Activated naive CD4-positive, alpha-beta T cell treated with anti-CD3 and anti-CD28 coated beads, Interleukin-2, amount 50 U/mL, for 24 hours (primary cell): ENCODE measurements at regions not wholly inside any gene's neighbourhood (a gene's known extent, or its start where the extent isn't known, plus 50 kb on each side); places are given as distances from the start of the nearest gene placed in this dataset.

Experiments used
- H3K27ac Mint-ChIP-seq: one replicate; pipeline ENCODE4 v1.8.0; 2021; ENCODE audit warnings: mild to moderate bottlenecking, mixed read lengths
- H3K27me3 Mint-ChIP-seq: one replicate; pipeline ENCODE4 v1.8.0; 2021; ENCODE audit warnings: mixed read lengths
- H3K36me3 Mint-ChIP-seq: one replicate; pipeline ENCODE4 v1.8.0; 2021; ENCODE audit warnings: mixed read lengths
- H3K4me1 Mint-ChIP-seq: one replicate; pipeline ENCODE4 v1.8.0; 2021; ENCODE audit warnings: mixed read lengths
- H3K4me3 Mint-ChIP-seq: one replicate; pipeline ENCODE4 v1.8.0; 2021; ENCODE audit warnings: mild to moderate bottlenecking, mixed read lengths
- H3K9me3 Mint-ChIP-seq: one replicate; pipeline ENCODE4 v1.8.0; 2021; ENCODE audit warnings: mixed read lengths

- Mint-ChIP-seq H3K27ac (no peak overlapping the region), H3K36me3 (no peaks in the 10 kb centered on the region), H3K9me3 (no peaks in the 10 kb centered on the region), H3K27me3 (peaks cover 4% of the 10 kb centered on the region), H3K4me1 (no peaks in the 10 kb centered on the region), H3K4me3 (no peak overlapping the region)
These were observed 135.6 kb downstream of the CHIC2 start for GRCh38 chr4:53928825-53929224.

GRCh38 chr4:53925050-53925605 is 139.3 kb downstream of the CHIC2 start:
- peaks cover 4% of the 10 kb centered on the region for H3K27me3 Mint-ChIP-seq
- H3K36me3 Mint-ChIP-seq, result no peaks in the 10 kb centered on the region
- H3K4me3 Mint-ChIP-seq, result no peak overlapping the region
- H3K4me1 Mint-ChIP-seq, result no peaks in the 10 kb centered on the region
- H3K27ac Mint-ChIP-seq, result no peak overlapping the region
- H3K9me3 Mint-ChIP-seq, result no peaks in the 10 kb centered on the region

GRCh38 chr4:53924333-53925049 is 139.9 kb downstream of the CHIC2 start:
- Mint-ChIP-seq H3K36me3 (no peaks in the 10 kb centered on the region), H3K4me3 (no peak overlapping the region), H3K27ac (no peak overlapping the region), H3K27me3 (peaks cover 4% of the 10 kb centered on the region), H3K4me1 (no peaks in the 10 kb centered on the region), H3K9me3 (no peaks in the 10 kb centered on the region)

- no peak overlapping the region for H3K27ac Mint-ChIP-seq
- H3K27me3 Mint-ChIP-seq, result peaks cover 4% of the 10 kb centered on the region
- H3K9me3 Mint-ChIP-seq, result no peaks in the 10 kb centered on the region
- no peaks in the 10 kb centered on the region for H3K36me3 Mint-ChIP-seq
- H3K4me3 Mint-ChIP-seq, result no peak overlapping the region
- no peaks in the 10 kb centered on the region for H3K4me1 Mint-ChIP-seq
These were observed 140.5 kb downstream of the CHIC2 start for GRCh38 chr4:53923921-53924320.

- no peaks in the 10 kb centered on the region for H3K9me3 Mint-ChIP-seq
- no peak overlapping the region for H3K27ac Mint-ChIP-seq
- no peak overlapping the region for H3K4me3 Mint-ChIP-seq
- H3K27me3 Mint-ChIP-seq, result peaks cover 4% of the 10 kb centered on the region
- no peaks in the 10 kb centered on the region for H3K4me1 Mint-ChIP-seq
- no peaks in the 10 kb centered on the region for H3K36me3 Mint-ChIP-seq
These were observed 142.5 kb downstream of the CHIC2 start for GRCh38 chr4:53921856-53922255.

GRCh38 chr4:53920883-53921282 is 143.5 kb downstream of the CHIC2 start:
- no peak overlapping the region for H3K4me3 Mint-ChIP-seq
- H3K27ac Mint-ChIP-seq, result no peak overlapping the region
- no peaks in the 10 kb centered on the region for H3K4me1 Mint-ChIP-seq
- H3K36me3 Mint-ChIP-seq, result no peaks in the 10 kb centered on the region
- H3K9me3 Mint-ChIP-seq, result no peaks in the 10 kb centered on the region
- H3K27me3 Mint-ChIP-seq, result peaks cover 4% of the 10 kb centered on the region

GRCh38 chr4:53920116-53920515 is 144.3 kb downstream of the CHIC2 start:
- no peaks in the 10 kb centered on the region for H3K9me3 Mint-ChIP-seq
- no peak overlapping the region for H3K27ac Mint-ChIP-seq
- H3K36me3 Mint-ChIP-seq, result no peaks in the 10 kb centered on the region
- no peaks in the 10 kb centered on the region for H3K4me1 Mint-ChIP-seq
- H3K27me3 Mint-ChIP-seq, result peaks cover 3% of the 10 kb centered on the region
- H3K4me3 Mint-ChIP-seq, result no peak overlapping the region

GRCh38 chr4:53919535-53919934 is 144.9 kb downstream of the CHIC2 start:
- Mint-ChIP-seq H3K27me3 (peaks cover 3% of the 10 kb centered on the region), H3K4me3 (no peak overlapping the region), H3K27ac (no peak overlapping the region), H3K4me1 (no peaks in the 10 kb centered on the region), H3K9me3 (no peaks in the 10 kb centered on the region), H3K36me3 (no peaks in the 10 kb centered on the region)

GRCh38 chr4:53917729-53918128 is 146.7 kb downstream of the CHIC2 start:
- H3K9me3 Mint-ChIP-seq, result no peaks in the 10 kb centered on the region

GRCh38 chr4:53916431-53916889 is 147.9 kb downstream of the CHIC2 start:
- no peak overlapping the region for H3K4me3 Mint-ChIP-seq
- H3K4me1 Mint-ChIP-seq, result no peaks in the 10 kb centered on the region
- no peaks in the 10 kb centered on the region for H3K9me3 Mint-ChIP-seq
- no peaks in the 10 kb centered on the region for H3K36me3 Mint-ChIP-seq
- H3K27ac Mint-ChIP-seq, result no peak overlapping the region
- peaks cover 1% of the 10 kb centered on the region for H3K27me3 Mint-ChIP-seq

More at GRCh38 chr4:53917729-53918128, 146.7 kb downstream of the CHIC2 start:
- Mint-ChIP-seq H3K4me1 (no peaks in the 10 kb centered on the region), H3K27ac (no peak overlapping the region), H3K27me3 (peaks cover 3% of the 10 kb centered on the region), H3K4me3 (no peak overlapping the region), H3K36me3 (no peaks in the 10 kb centered on the region)

- Mint-ChIP-seq H3K36me3 (no peaks in the 10 kb centered on the region), H3K27ac (no peak overlapping the region), H3K4me1 (no peaks in the 10 kb centered on the region), H3K9me3 (no peaks in the 10 kb centered on the region), H3K27me3 (peaks cover 4% of the 10 kb centered on the region), H3K4me3 (no peak overlapping the region)
These were observed 149.9 kb downstream of the CHIC2 start for GRCh38 chr4:53914313-53915016.

- Mint-ChIP-seq H3K36me3 (no peaks in the 10 kb centered on the region), H3K4me1 (peaks cover under 1% of the 10 kb centered on the region), H3K27me3 (peaks cover 6% of the 10 kb centered on the region), H3K4me3 (no peak overlapping the region), H3K9me3 (no peaks in the 10 kb centered on the region), H3K27ac (no peak overlapping the region)
These were observed 150.6 kb downstream of the CHIC2 start for GRCh38 chr4:53913771-53914170.

GRCh38 chr4:53912766-53913497 is 151.5 kb downstream of the CHIC2 start:
- Mint-ChIP-seq H3K9me3 (no peaks in the 10 kb centered on the region), H3K4me3 (no peak overlapping the region), H3K27ac (no peak overlapping the region), H3K36me3 (no peaks in the 10 kb centered on the region), H3K27me3 (peaks cover 13% of the 10 kb centered on the region), H3K4me1 (peaks cover 6% of the 10 kb centered on the region)

GRCh38 chr4:53908661-53909078 is 155.7 kb downstream of the CHIC2 start:
- Mint-ChIP-seq H3K9me3 (no peaks in the 10 kb centered on the region), H3K4me1 (peaks cover 13% of the 10 kb centered on the region), H3K36me3 (no peaks in the 10 kb centered on the region), H3K4me3 (no peak overlapping the region), H3K27ac (no peak overlapping the region), H3K27me3 (peaks cover 28% of the 10 kb centered on the region)

- no peaks in the 10 kb centered on the region for H3K9me3 Mint-ChIP-seq
- peaks cover 13% of the 10 kb centered on the region for H3K4me1 Mint-ChIP-seq
- no peak overlapping the region for H3K4me3 Mint-ChIP-seq
- peaks cover 32% of the 10 kb centered on the region for H3K27me3 Mint-ChIP-seq
- no peak overlapping the region for H3K27ac Mint-ChIP-seq
- H3K36me3 Mint-ChIP-seq, result no peaks in the 10 kb centered on the region
These were observed 156.6 kb downstream of the CHIC2 start for GRCh38 chr4:53907772-53908171.
